SW480 (cell line): ENCODE measurements at regions not wholly inside any gene's neighbourhood (a gene's known extent, or its start where the extent isn't known, plus 50 kb on each side); places are given as distances from the start of the nearest gene placed in this dataset.
A peak's percentile ranks its signal among the peaks of the same experiment; 100 is the strongest.

ENCODE experiments used
- DNase-seq: peaks from one replicate; pipeline ENCODE4 v3.0.0-alpha.2; 2016; ENCODE audit warnings: low spot score

- no peak for DNase-seq
Measured at GRCh38 chr13:94968757-94969086, 256.4 kb upstream of the SOX21 start.

GRCh38 chr13:94968040-94968756 lies 255.9 kb upstream of the SOX21 start:
- no peak for DNase-seq

GRCh38 chr13:94967183-94968039 lies 255.1 kb upstream of the SOX21 start:
- no peak for DNase-seq

- no peak for DNase-seq
Measured at GRCh38 chr13:94966422-94966955, 254.1 kb upstream of the SOX21 start.

- DNase-seq = no peak
Measured at GRCh38 chr13:94959626-94960025, 247.3 kb upstream of the SOX21 start.

GRCh38 chr13:94956417-94957110 lies 244.2 kb upstream of the SOX21 start:
- DNase-seq = no peak

GRCh38 chr13:94952787-94953186 lies 240.4 kb upstream of the SOX21 start:
- no peak for DNase-seq

GRCh38 chr13:94950303-94950702 lies 238.0 kb upstream of the SOX21 start:
- no peak for DNase-seq

- no peak for DNase-seq
Measured at GRCh38 chr13:94947965-94948371, 235.6 kb upstream of the SOX21 start.

GRCh38 chr13:94947392-94947791 lies 235.0 kb upstream of the SOX21 start:
- DNase-seq = no peak

- DNase-seq = no peak
Measured at GRCh38 chr13:94946039-94946438, 233.7 kb upstream of the SOX21 start.

- DNase-seq = no peak
Measured at GRCh38 chr13:94938124-94938523, 225.8 kb upstream of the SOX21 start.

GRCh38 chr13:94936633-94937032 lies 224.3 kb upstream of the SOX21 start:
- DNase-seq = no peak

- no peak for DNase-seq
Measured at GRCh38 chr13:94933936-94934335, 221.6 kb upstream of the SOX21 start.

GRCh38 chr13:94933230-94933751 lies 220.9 kb upstream of the SOX21 start:
- DNase-seq = no peak

GRCh38 chr13:94928127-94928775 lies 215.9 kb upstream of the SOX21 start:
- no peak for DNase-seq

- DNase-seq = no peak
Measured at GRCh38 chr13:94925263-94925662, 212.9 kb upstream of the SOX21 start.

- no peak for DNase-seq
Measured at GRCh38 chr13:94921181-94921580, 208.8 kb upstream of the SOX21 start.

- no peak for DNase-seq
Measured at GRCh38 chr13:94920578-94920977, 208.2 kb upstream of the SOX21 start.

- DNase-seq = peak; percentile 4
Measured at GRCh38 chr13:94917824-94918223, 205.5 kb upstream of the SOX21 start.

GRCh38 chr13:94914895-94915294 lies 202.6 kb upstream of the SOX21 start:
- no peak for DNase-seq

GRCh38 chr13:94906605-94907004 lies 194.3 kb upstream of the SOX21 start:
- DNase-seq = no peak
